AG10803 (cell line): ENCODE measurements at regions not wholly inside any gene's neighbourhood (a gene's known extent, or its start where the extent isn't known, plus 50 kb on each side); places are given as distances from the start of the nearest gene placed in this dataset.
"Not testable (repeated sequence)": the region's sequence is repeated elsewhere in the genome, so short reads cannot be mapped to it uniquely, and the experiment has no call there.

ENCODE experiments used
- DNase-seq: peaks from one replicate; pipeline ENCODE4 v3.0.0; 2010; ENCODE audit warnings: low read depth
- H3K4me3 ChIP-seq: 2 replicates; pipeline ENCODE4 v1.5.1; 2011; ENCODE audit warnings: mild to moderate bottlenecking, low read length, control low read depth
- TF ChIP-seq, protein P1 (sequence below): conservative IDR thresholded peaks from 2 replicates; pipeline ENCODE4 v1.5.1; 2011; ENCODE audit warnings: mild to moderate bottlenecking, low read length, control low read depth, inconsistent platforms

DNA sequence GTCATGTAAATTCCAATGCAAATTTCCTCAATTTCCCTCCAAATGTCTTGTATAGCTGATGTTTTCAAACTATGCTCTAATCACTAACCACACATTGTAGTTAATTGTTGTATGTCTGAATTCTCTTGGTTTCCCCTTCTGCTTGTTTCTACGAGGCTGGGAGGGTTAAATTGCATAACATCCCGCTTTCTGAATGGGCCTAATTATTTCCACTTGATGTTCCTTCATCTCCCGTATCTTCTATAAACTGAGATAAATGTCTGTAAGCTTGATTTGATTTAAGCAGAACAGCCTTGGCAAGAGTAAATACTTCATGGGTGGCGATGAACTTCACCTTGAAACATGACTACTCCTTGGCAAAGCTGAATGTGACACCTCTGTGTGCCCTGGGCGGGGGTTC lies 72.2 kb downstream of the SERINC2 start:
- no peak overlapping the region for H3K4me3 ChIP-seq
- no peak for DNase-seq
- TF ChIP-seq, protein P1, sequence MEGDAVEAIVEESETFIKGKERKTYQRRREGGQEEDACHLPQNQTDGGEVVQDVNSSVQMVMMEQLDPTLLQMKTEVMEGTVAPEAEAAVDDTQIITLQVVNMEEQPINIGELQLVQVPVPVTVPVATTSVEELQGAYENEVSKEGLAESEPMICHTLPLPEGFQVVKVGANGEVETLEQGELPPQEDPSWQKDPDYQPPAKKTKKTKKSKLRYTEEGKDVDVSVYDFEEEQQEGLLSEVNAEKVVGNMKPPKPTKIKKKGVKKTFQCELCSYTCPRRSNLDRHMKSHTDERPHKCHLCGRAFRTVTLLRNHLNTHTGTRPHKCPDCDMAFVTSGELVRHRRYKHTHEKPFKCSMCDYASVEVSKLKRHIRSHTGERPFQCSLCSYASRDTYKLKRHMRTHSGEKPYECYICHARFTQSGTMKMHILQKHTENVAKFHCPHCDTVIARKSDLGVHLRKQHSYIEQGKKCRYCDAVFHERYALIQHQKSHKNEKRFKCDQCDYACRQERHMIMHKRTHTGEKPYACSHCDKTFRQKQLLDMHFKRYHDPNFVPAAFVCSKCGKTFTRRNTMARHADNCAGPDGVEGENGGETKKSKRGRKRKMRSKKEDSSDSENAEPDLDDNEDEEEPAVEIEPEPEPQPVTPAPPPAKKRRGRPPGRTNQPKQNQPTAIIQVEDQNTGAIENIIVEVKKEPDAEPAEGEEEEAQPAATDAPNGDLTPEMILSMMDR: no peak

DNA sequence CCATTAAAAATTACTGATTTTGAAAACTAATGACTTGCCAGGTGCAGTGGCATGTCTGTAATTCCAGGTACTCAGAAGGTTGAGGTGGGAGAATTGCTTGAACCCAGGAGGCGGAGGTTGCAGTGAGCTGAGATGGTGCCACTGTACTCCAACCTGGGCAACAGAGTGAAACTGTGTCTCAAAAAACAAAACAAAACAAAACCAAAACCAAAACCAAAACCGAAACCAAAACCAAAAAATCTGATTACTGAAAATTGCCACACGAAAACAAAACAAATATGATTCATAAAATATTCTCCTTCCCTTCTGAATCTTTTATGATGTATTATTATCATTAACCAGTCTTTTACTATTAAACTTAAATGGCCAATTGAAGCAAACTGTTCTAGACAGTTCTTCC lies 74.1 kb downstream of the SERINC2 start:
- no peak overlapping the region for H3K4me3 ChIP-seq
- TF ChIP-seq, protein P1: no peak

GRCh38 chr1:31487721-31488293 lies 74.8 kb downstream of the SERINC2 start:
- TF ChIP-seq, protein P1: no peak
- no peak overlapping the region for H3K4me3 ChIP-seq
- no peak for DNase-seq

More for the DNA sequence above, 74.1 kb downstream of the SERINC2 start:
- no peak for DNase-seq

DNA sequence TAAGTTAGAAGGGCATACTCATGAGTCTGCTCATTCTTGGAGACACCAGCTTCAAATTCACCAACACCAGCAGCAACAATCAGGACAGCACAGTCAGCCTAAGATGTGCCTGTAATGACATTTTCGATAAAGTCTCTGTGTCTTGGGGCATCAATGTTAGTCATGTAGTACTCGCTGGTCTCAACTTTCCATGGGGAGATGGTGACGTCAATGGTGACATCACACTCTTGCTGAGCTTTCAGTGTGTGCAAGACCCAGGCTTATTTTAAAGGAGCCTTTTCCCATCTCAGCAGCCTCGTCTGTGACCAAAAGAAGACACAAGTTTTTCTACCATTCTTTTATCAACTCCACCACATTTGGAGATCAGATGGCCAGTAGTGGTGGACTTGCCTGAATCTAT lies 75.5 kb downstream of the SERINC2 start:
- DNase-seq: no peak
- TF ChIP-seq, protein P1: no peak
- H3K4me3 ChIP-seq: no peak overlapping the region

- not testable (repeated sequence) for H3K4me3 ChIP-seq
Measured at GRCh38 chr1:31489575-31489974, 76.6 kb downstream of the SERINC2 start.

GRCh38 chr1:31490596-31490995 lies 77.6 kb downstream of the SERINC2 start:
- H3K4me3 ChIP-seq, DNase-seq: not testable (repeated sequence)

More at GRCh38 chr1:31489575-31489974, 76.6 kb downstream of the SERINC2 start:
- DNase-seq: not testable (repeated sequence)

DNA sequence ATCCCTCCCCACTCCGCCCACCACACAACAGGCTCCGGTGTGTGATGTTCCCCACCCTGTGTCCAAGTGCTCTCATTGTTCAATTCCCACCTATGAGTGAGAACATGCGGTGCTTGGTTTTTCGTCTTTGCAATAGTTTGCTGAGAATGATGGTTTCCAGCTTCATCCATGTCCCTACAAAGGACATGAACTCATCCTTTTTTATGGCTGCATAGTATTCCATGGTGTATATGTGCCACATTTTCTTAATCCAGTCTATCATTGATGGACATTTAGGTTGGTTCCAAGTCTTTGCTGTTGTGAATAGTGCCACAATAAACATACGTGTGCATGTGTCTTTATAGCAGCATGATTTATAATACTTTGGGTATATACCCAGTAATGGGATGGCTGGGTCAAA lies 81.0 kb upstream of the TINAGL1 start:
- DNase-seq: not testable (repeated sequence)

GRCh38 chr1:31495770-31496169 lies 80.5 kb upstream of the TINAGL1 start:
- H3K4me3 ChIP-seq, DNase-seq: not testable (repeated sequence)

More for the DNA sequence above, 81.0 kb upstream of the TINAGL1 start:
- H3K4me3 ChIP-seq: not testable (repeated sequence)

DNA sequence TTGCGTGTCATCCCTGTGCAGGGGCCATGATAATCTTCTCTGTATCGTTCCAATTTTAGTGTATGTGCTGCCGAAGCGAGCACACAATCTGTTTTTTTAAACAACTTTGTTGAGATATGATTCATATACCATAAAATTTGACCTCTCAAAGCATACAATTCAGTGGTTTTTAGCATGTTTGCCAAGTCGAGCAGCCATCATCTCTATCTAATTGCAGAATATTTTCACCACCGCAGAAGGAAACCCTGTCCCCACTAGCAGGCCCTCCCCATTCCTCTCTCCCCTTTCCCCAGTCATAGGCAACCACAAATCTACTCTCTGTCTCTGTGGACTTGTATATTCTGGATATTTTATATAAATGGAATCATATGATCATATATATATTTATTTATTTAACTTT lies 78.7 kb upstream of the TINAGL1 start:
- no peak overlapping the region for H3K4me3 ChIP-seq
- peak; percentile 9 for DNase-seq
- TF ChIP-seq, protein P1: no peak
